IMR-90 (cell line): ENCODE measurements at regions not wholly inside any gene's neighbourhood (a gene's known extent, or its start where the extent isn't known, plus 50 kb on each side); places are given as distances from the start of the nearest gene placed in this dataset.

ENCODE experiments used
- ATAC-seq: fragments of 200-7000 bp; cut with Tn5 transposase; 2 replicates; pipeline ENCODE4 v1.9.1; 2020; ENCODE audit warnings: low read depth, mild to moderate bottlenecking, moderate library complexity
- BruUV-seq: library from RNA; stranded (reverse); fragments of 400-500 nt; replicated peaks from 2 replicates; lab custom pipeline; 2021; lab: Mats Ljungman, UMichigan
- CTCF ChIA-PET: fragments of 300-600 bp; formaldehyde crosslinking; extraction: SDS; loops from one replicate; lab custom pipeline; 2021; ENCODE audit warnings: antibody characterized with exemption; lab: Yijun Ruan, JAX
- POLR2A ChIA-PET: fragments of 300-600 bp; sonication (Branson Sonifier 250); formaldehyde crosslinking; loops from one replicate; lab custom pipeline; 2022; ENCODE audit warnings: antibody characterized with exemption; ENCODE audit not compliant: unreplicated experiment; lab: Charles Lee
- DNase-seq: peaks from one replicate; pipeline ENCODE4 v3.0.0; 2013
- H2AFZ ChIP-seq: replicated peaks from 2 replicates; pipeline ENCODE3; 2013; ENCODE audit warnings: low read length, mild to moderate bottlenecking; ENCODE audit not compliant: poor library complexity
- H2AK5ac ChIP-seq: 2 replicates; pipeline ENCODE4 v1.6.1; 2013; ENCODE audit warnings: low read depth, low read length, inconsistent platforms
- H2AK9ac ChIP-seq: replicated peaks from 2 replicates; pipeline ENCODE3; 2013; ENCODE audit warnings: mild to moderate bottlenecking, low read depth, low read length, moderate library complexity; ENCODE audit not compliant: poor library complexity
- H2BK120ac ChIP-seq: 2 replicates; pipeline ENCODE4 v1.6.1; 2013; ENCODE audit warnings: low read depth, low read length, inconsistent platforms
- H2BK15ac ChIP-seq: 3 replicates; pipeline ENCODE4 v1.6.1; 2013; ENCODE audit warnings: low read depth, low read length, inconsistent platforms
- H2BK20ac ChIP-seq: 2 replicates; pipeline ENCODE4 v1.6.1; 2013; ENCODE audit warnings: low read depth, mild to moderate bottlenecking, inconsistent platforms, low read length, moderate library complexity
- H2BK5ac ChIP-seq: 2 replicates; pipeline ENCODE4 v1.6.1; 2013; ENCODE audit warnings: mild to moderate bottlenecking, low read depth, low read length, inconsistent platforms; ENCODE audit not compliant: poor library complexity, severe bottlenecking
- H3K14ac ChIP-seq: replicated peaks from 2 replicates; pipeline ENCODE4 v1.6.1; 2013; ENCODE audit warnings: low read depth, low read length, inconsistent platforms
- H3K18ac ChIP-seq: 2 replicates; pipeline ENCODE4 v1.6.1; 2013; ENCODE audit warnings: low read depth, low read length, control low read depth
- H3K23ac ChIP-seq: 2 replicates; pipeline ENCODE4 v1.6.1; 2013; ENCODE audit warnings: low read depth, low read length, inconsistent platforms
- H3K27ac ChIP-seq: 2 replicates; pipeline ENCODE4 v1.5.1; 2013; ENCODE audit warnings: mild to moderate bottlenecking, control low read depth, low read length; ENCODE audit not compliant: insufficient read depth
- H3K27me3 ChIP-seq: 2 replicates; pipeline ENCODE4 v1.6.1; 2013; ENCODE audit warnings: low read length; ENCODE audit not compliant: control insufficient read depth, insufficient read depth
- H3K36me3 ChIP-seq: 2 replicates; pipeline ENCODE4 v1.6.1; 2013; ENCODE audit warnings: low read length, mixed read lengths; ENCODE audit not compliant: control insufficient read depth, insufficient read depth
- H3K4ac ChIP-seq: 2 replicates; pipeline ENCODE4 v1.6.1; 2013; ENCODE audit warnings: low read depth, low read length, inconsistent platforms
- H3K4me1 ChIP-seq: 2 replicates; pipeline ENCODE4 v1.6.1; 2013; ENCODE audit warnings: low read length, mixed read lengths; ENCODE audit not compliant: control insufficient read depth, insufficient read depth
- H3K4me2 ChIP-seq: 2 replicates; pipeline ENCODE4 v1.6.1; 2013; ENCODE audit warnings: low read depth, mild to moderate bottlenecking, control low read depth, low read length, moderate library complexity
- H3K4me3 ChIP-seq: 2 replicates; pipeline ENCODE4 v1.5.1; 2013; ENCODE audit warnings: low read depth, mild to moderate bottlenecking, control low read depth, low read length, moderate library complexity; ENCODE audit not compliant: insufficient read depth
- H3K56ac ChIP-seq: 2 replicates; pipeline ENCODE4 v1.6.1; 2013; ENCODE audit warnings: low read length, inconsistent platforms; ENCODE audit not compliant: insufficient read depth; ENCODE audit errors: extremely low read depth
- H3K79me1 ChIP-seq, 2 experiments: 2 replicates each; pipeline ENCODE4 v1.6.1; 2013; ENCODE audit warnings: low read length in 2 of 2, inconsistent platforms in 1 of 2, low read depth in 1 of 2
- H3K9ac ChIP-seq: 2 replicates; pipeline ENCODE4 v1.6.1; 2013; ENCODE audit warnings: low read depth, low read length, control low read depth
- H3K9me1 ChIP-seq: 2 replicates; pipeline ENCODE4 v1.6.1; 2013; ENCODE audit warnings: low read length, inconsistent platforms; ENCODE audit not compliant: insufficient read depth
- H3K9me3 ChIP-seq: 2 replicates; pipeline ENCODE4 v1.6.1; 2013; ENCODE audit warnings: low read length; ENCODE audit not compliant: control insufficient read depth, insufficient read depth
- H4K20me1 ChIP-seq: 2 replicates; pipeline ENCODE4 v1.6.1; 2013; ENCODE audit warnings: low read length, inconsistent platforms; ENCODE audit not compliant: insufficient read depth
- H4K5ac ChIP-seq: 2 replicates; pipeline ENCODE4 v1.6.1; 2013; ENCODE audit warnings: mild to moderate bottlenecking, low read depth, low read length, control low read depth
- H4K8ac ChIP-seq, 2 experiments: 2 replicates each; pipeline ENCODE4 v1.6.1; 2013; ENCODE audit warnings: low read depth in 2 of 2, low read length in 2 of 2, control low read depth in 1 of 2, inconsistent platforms in 1 of 2
- H4K91ac ChIP-seq: 2 replicates; pipeline ENCODE4 v1.6.1; 2013; ENCODE audit warnings: low read depth, low read length, inconsistent platforms; ENCODE audit not compliant: insufficient read depth
- ELK1 ChIP-seq: fragments of 150-350 bp; IDR thresholded peaks from 2 replicates; pipeline ENCODE4 v1.6.1; 2016; ENCODE audit warnings: low read depth, mild to moderate bottlenecking, low read length, moderate library complexity, borderline replicate concordance
- MAZ ChIP-seq: IDR thresholded peaks from 2 replicates; pipeline ENCODE4 v1.6.1; 2012; ENCODE audit warnings: low read depth, mild to moderate bottlenecking, low read length, improper control_type of control experiment, moderate library complexity, borderline replicate concordance
- SMC3 ChIP-seq: fragments of 150-350 bp; IDR thresholded peaks from 2 replicates; pipeline ENCODE4 v1.6.1; 2016; ENCODE audit warnings: low read depth, mild to moderate bottlenecking, antibody characterized with exemption, low read length, moderate library complexity
- USF2 ChIP-seq: fragments of 150-350 bp; IDR thresholded peaks from 2 replicates; pipeline ENCODE4 v1.6.1; 2017; ENCODE audit warnings: mild to moderate bottlenecking, antibody characterized with exemption, low read length, low read depth
- WGBS, 2 experiments: methylation state at CpG; one replicate each; pipeline versions ENCODE4 v1.1.5 to v1.1.7; 2013; ENCODE audit warnings: missing lambda C conversion rate in 2 of 2; ENCODE audit not compliant: insufficient read length in 1 of 2; ENCODE audit errors: extremely low coverage in 2 of 2; 5-methylcytosine and 5-hydroxymethylcytosine counted together
- dilution Hi-C: fragments of 300-500 bp; cut with HindIII; formaldehyde crosslinking; loops from one replicate; pipeline ENCODE4 v1.14.3; 2018; ENCODE audit warnings: low sequenced_read_pairs; ENCODE audit not compliant: unreplicated experiment
- in situ Hi-C: fragments of 300-500 bp; cut with MboI; formaldehyde crosslinking; loops from 3 replicates; pipeline ENCODE4 v1.14.3; 2019; ENCODE audit warnings: low sequenced_read_pairs, inconsistent platforms, mixed read lengths
- intact Hi-C: fragments of 100-400 bp; cut with micrococcal nuclease; formaldehyde crosslinking; loops from 2 replicates; pipeline ENCODE4 v1.10.0; 2022

DNA sequence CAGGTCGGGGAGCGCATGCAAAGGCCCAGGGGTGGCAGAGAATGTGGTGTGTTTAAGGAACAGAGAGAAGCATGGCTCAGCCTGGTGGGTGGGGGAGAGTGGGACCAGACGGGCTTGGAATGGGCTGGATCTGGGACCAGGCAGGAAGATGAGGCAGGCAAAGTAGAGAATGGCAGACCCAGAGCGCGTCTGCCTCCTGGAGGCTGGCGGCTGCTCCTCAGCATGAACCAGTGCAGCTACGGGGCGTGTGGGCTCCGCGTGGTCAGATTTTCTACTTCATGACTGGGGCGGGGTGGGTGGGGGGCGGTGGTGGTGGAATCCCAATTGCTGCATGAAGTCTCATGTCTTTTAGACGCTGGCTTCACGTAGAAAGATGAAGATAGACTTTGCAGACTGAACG lies 135.6 kb downstream of the TFAP2C start:
- Histone ChIP-seq H3K36me3 (no peaks in the 10 kb centered on the region), H3K18ac (no peak overlapping the region), H2AK5ac (no peak overlapping the region), H2BK20ac (no peak overlapping the region), H3K9me1 (no peaks in the 10 kb centered on the region), H3K9ac (no peak overlapping the region), H3K23ac (no peak overlapping the region), H4K20me1 (no peaks in the 10 kb centered on the region), H4K8ac (no peak overlapping the region), H3K27me3 (peaks cover 2% of the 10 kb centered on the region; the same call in 1 of the 2 replicates), H3K79me1 (no peaks in the 10 kb centered on the region), H3K4me3 (no peak overlapping the region), H3K9me3 (peaks cover 5% of the 10 kb centered on the region; the same call in 1 of the 2 replicates), H2AFZ (no peak overlapping the region), H3K27ac (no peak overlapping the region), H3K4ac (no peak overlapping the region), H4K5ac (no peak overlapping the region), H2BK5ac (no peak overlapping the region), H2BK120ac (no peak overlapping the region), H3K4me2 (no peak overlapping the region), H2AK9ac (no peak overlapping the region), H2BK15ac (no peak overlapping the region), H3K14ac (no peak overlapping the region), H4K91ac (no peak overlapping the region), H3K4me1 (no peaks in the 10 kb centered on the region), H3K56ac (no peak overlapping the region)
- ChIA-PET CTCF (no interaction called here), POLR2A (no interaction called here)
- DNase-seq, result no peak
- no peak for ATAC-seq
- dilution Hi-C loops (no loop called here), in situ Hi-C loops (no loop called here), intact Hi-C loops (no loop called here)
- no TSS peak for BruUV-seq
- no peak for TF ChIP-seq MAZ
- TF ChIP-seq ELK1, result no peak
- no peak for TF ChIP-seq SMC3
- TF ChIP-seq USF2, result no peak
- WGBS, 2 experiments, result no CpG with 5 or more reads among the region's 15 CpGs
